NT2/D1 (cell line): ENCODE measurements at regions not wholly inside any gene's neighbourhood (a gene's known extent, or its start where the extent isn't known, plus 50 kb on each side); places are given as distances from the start of the nearest gene placed in this dataset.

Experiments
- YY1 ChIP-seq: IDR thresholded peaks from 2 replicates; pipeline ENCODE4 v1.6.1; 2011; ENCODE audit not compliant: insufficient read length, insufficient read depth
- ZNF274 ChIP-seq: IDR thresholded peaks from 2 replicates; pipeline ENCODE4 v1.6.1; 2011; ENCODE audit warnings: mild to moderate bottlenecking, low read depth, low read length

DNA sequence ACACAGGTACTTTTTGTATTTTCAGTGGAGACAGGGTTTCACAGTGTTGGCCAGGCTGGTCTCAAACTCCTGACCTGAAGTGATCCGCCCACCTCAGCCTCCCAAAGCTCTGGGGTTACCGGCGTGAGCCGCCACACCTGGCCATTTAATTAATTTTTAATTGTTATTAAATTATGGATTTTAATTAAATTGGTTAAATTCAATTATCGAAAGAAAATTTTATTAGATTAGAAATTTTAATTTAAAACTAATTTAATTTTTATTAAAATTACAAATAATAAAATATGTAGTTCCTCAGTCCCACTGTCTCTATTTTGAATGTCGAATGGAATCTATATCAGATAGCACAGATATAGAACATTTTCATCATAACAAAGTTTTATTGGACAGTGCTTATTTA is 416.5 kb downstream of the GABRG2 start:
- TF ChIP-seq ZNF274 (no peak), YY1 (no peak)
